Kidney (tissue), 13 donors: ENCODE measurements at regions not wholly inside any gene's neighbourhood (a gene's known extent, or its start where the extent isn't known, plus 50 kb on each side); places are given as distances from the start of the nearest gene placed in this dataset.

Experiments used
- DNase-seq, 5 donors: peaks; one replicate each; pipeline ENCODE4 v3.0.0-alpha.2; 2013 to 2020
- FAIRE-seq: peaks from 2 replicates; lab custom pipeline; 2012; peaks lifted over from hg19 to GRCh38; lab: Jason Lieb, UNC
- H3K27ac ChIP-seq, 2 donors: one replicate each; pipeline ENCODE4 v1.7.0; 2013; ENCODE audit warnings: low read depth in 2 of 2, low read length in 2 of 2, inconsistent platforms in 1 of 2
- H3K27me3 ChIP-seq: one replicate; pipeline ENCODE4 v1.7.1; 2013; ENCODE audit warnings: low read length, inconsistent platforms; ENCODE audit not compliant: control insufficient read depth, insufficient read depth
- H3K36me3 ChIP-seq, 3 donors: one replicate each; pipeline versions ENCODE4 v1.7.0 to v1.7.1; 2013; ENCODE audit warnings: low read length in 3 of 3, control low read depth in 1 of 3, inconsistent platforms in 1 of 3; ENCODE audit not compliant: insufficient read depth in 3 of 3, control insufficient read depth in 2 of 3
- H3K4me1 ChIP-seq, 3 donors: one replicate each; pipeline versions ENCODE4 v1.7.0 to v1.7.1; 2013; ENCODE audit warnings: low read length in 3 of 3, inconsistent platforms in 1 of 3, low read depth in 1 of 3; ENCODE audit not compliant: control insufficient read depth in 2 of 3, insufficient read depth in 2 of 3
- H3K4me3 ChIP-seq, 3 donors: one replicate each; pipeline versions ENCODE4 v1.7.0 to v1.8.1; 2013; ENCODE audit warnings: low read length in 3 of 3, control low read depth in 1 of 3, inconsistent platforms in 1 of 3
- H3K9ac ChIP-seq, 3 donors: one replicate each; pipeline versions ENCODE4 v1.7.0 to v1.7.1; 2013; ENCODE audit warnings: low read length in 3 of 3, control low read depth in 1 of 3, inconsistent platforms in 1 of 3
- H3K9me3 ChIP-seq, 3 donors: one replicate each; pipeline versions ENCODE4 v1.7.0 to v1.7.1; 2013; ENCODE audit warnings: low read length in 3 of 3, control low read depth in 1 of 3, inconsistent platforms in 1 of 3; ENCODE audit not compliant: control insufficient read depth in 2 of 3, insufficient read depth in 1 of 3
- intact Hi-C: fragments of 100-400 bp; cut with DNase I; formaldehyde crosslinking; loops from one replicate; pipeline ENCODE4 v1.11.1; 2022
- TF ChIP-seq, protein P1 (sequence below): IDR thresholded peaks from 3 replicates; pipeline ENCODE4 v1.5.1; 2012; ENCODE audit warnings: mild to moderate bottlenecking, moderate library complexity, borderline replicate concordance; ENCODE audit not compliant: insufficient read depth; ENCODE audit errors: extremely low read depth
- donor health status: control.
- donor health status: control.
- donor health status: control.
- donor health status: control.
- donor health status: control.
- donor health status: DM: yes; HTN: yes; CAD: no.
- donor health status: Normal renal cell carcinoma (clear cell type).

- TF ChIP-seq, protein P1, sequence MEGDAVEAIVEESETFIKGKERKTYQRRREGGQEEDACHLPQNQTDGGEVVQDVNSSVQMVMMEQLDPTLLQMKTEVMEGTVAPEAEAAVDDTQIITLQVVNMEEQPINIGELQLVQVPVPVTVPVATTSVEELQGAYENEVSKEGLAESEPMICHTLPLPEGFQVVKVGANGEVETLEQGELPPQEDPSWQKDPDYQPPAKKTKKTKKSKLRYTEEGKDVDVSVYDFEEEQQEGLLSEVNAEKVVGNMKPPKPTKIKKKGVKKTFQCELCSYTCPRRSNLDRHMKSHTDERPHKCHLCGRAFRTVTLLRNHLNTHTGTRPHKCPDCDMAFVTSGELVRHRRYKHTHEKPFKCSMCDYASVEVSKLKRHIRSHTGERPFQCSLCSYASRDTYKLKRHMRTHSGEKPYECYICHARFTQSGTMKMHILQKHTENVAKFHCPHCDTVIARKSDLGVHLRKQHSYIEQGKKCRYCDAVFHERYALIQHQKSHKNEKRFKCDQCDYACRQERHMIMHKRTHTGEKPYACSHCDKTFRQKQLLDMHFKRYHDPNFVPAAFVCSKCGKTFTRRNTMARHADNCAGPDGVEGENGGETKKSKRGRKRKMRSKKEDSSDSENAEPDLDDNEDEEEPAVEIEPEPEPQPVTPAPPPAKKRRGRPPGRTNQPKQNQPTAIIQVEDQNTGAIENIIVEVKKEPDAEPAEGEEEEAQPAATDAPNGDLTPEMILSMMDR: no peak
- Histone ChIP-seq H3K4me3 (no peak overlapping the region), H3K36me3 (no peaks in the 10 kb centered on the region), H3K27me3 (no peaks in the 10 kb centered on the region), H3K9ac (no peak overlapping the region), H3K4me1 (no peaks in the 10 kb centered on the region), H3K27ac (no peak overlapping the region), H3K9me3 (peaks cover 0 to 3% (median 0%) of the 10 kb centered on the region in 3 donors)
- FAIRE-seq (no peak), DNase-seq (no peak)
- intact Hi-C loops: no loop called here
Measured at GRCh38 chr11:103541186-103541795, 432.1 kb downstream of the DYNC2H1 start.

DNA sequence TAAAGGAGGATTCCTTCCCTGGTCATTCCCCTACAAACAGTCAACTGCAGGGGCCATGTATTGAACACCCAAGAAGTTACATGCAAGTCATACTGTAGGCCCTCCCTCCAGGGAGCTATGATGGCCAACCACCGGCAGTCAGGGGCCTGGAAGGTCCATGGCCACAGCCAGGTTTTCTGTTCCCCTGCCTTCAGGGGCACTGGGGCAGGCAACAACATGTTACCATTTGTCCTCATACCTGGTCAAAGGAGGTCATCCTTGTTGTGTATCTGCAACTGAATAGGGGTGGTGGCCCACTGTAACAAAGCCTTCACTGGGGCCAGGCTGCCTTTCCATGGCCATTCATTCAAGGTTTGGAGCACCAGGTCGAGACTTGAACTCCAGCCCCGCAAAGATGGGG lies 433.6 kb downstream of the DYNC2H1 start:
- Histone ChIP-seq H3K36me3 (no peaks in the 10 kb centered on the region), H3K9me3 (peaks cover 0 to 3% (median 0%) of the 10 kb centered on the region in 3 donors), H3K9ac (no peak overlapping the region), H3K4me1 (no peaks in the 10 kb centered on the region), H3K27ac (no peak overlapping the region), H3K4me3 (no peak overlapping the region), H3K27me3 (no peaks in the 10 kb centered on the region)
- FAIRE-seq: no peak
- no peak for DNase-seq
- intact Hi-C loops: no loop called here
- TF ChIP-seq, protein P1: no peak

DNA sequence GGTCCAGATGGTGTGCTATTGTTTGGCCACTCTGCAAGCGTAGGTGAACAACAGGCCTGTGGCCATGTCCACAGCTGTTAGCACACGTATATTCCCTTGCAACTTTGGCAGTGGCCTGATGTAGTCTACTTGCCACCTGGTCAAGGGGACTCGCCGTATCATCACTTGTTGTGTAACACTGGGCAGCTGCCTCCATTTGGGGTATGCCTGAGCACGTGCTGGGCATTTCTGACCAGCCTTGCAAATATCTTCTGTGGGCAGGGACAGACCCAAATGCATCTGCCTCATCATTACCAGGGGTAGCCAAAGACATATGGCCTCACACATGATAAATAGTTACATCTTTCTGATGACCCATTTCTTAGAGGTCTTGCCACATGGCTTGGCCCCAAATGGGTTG lies 434.2 kb downstream of the DYNC2H1 start:
- Histone ChIP-seq H3K4me3 (no peak overlapping the region), H3K9ac (no peak overlapping the region), H3K27me3 (no peaks in the 10 kb centered on the region), H3K9me3 (peaks cover 0 to 3% (median 0%) of the 10 kb centered on the region in 3 donors), H3K36me3 (no peaks in the 10 kb centered on the region), H3K27ac (no peak overlapping the region), H3K4me1 (no peaks in the 10 kb centered on the region)
- FAIRE-seq (no peak), DNase-seq (no peak)
- intact Hi-C loops: no loop called here
- TF ChIP-seq, protein P1: no peak

- FAIRE-seq (no peak), DNase-seq (no peak)
Measured at GRCh38 chr11:103544874-103545273, 435.6 kb downstream of the DYNC2H1 start.

More at GRCh38 chr11:103544874-103545273, 435.6 kb downstream of the DYNC2H1 start:
- Histone ChIP-seq H3K4me3 (no peak overlapping the region), H3K27ac (no peak overlapping the region), H3K36me3 (no peaks in the 10 kb centered on the region), H3K27me3 (no peaks in the 10 kb centered on the region), H3K4me1 (no peaks in the 10 kb centered on the region), H3K9ac (no peak overlapping the region), H3K9me3 (peaks cover 0 to 3% (median 0%) of the 10 kb centered on the region in 3 donors)
- TF ChIP-seq, protein P1: no peak
- intact Hi-C loops: no loop called here
